ENCODE measurements at regions not wholly inside any gene's neighbourhood (a gene's known extent, or its start where the extent isn't known, plus 50 kb on each side); places are given as distances from the start of the nearest gene placed in this dataset.
"Not testable (repeated sequence)": the region's sequence is repeated elsewhere in the genome, so short reads cannot be mapped to it uniquely, and the experiment has no call there.

GRCh38 chr7:142604671-142605070 is 144.6 kb upstream of the PRSS1 start:
- DNase-seq (ENCODE audit: low spot score) = no peak

- peak; percentile 77 for DNase-seq (ENCODE audit: low spot score)
These were observed 145.3 kb upstream of the PRSS1 start for GRCh38 chr7:142603870-142604448.

- DNase-seq (ENCODE audit: low spot score) = peak; percentile 21
These were observed 146.5 kb upstream of the PRSS1 start for GRCh38 chr7:142602756-142603155.

- DNase-seq (ENCODE audit: low spot score) = no peak
These were observed 147.1 kb upstream of the PRSS1 start for GRCh38 chr7:142602183-142602582.

GRCh38 chr7:142598297-142598696 is 151.0 kb upstream of the PRSS1 start:
- DNase-seq (ENCODE audit: low spot score) = no peak

GRCh38 chr7:142597547-142597946 is 151.7 kb upstream of the PRSS1 start:
- no peak for DNase-seq (ENCODE audit: low spot score)

GRCh38 chr7:142595816-142596516 is 153.3 kb upstream of the PRSS1 start:
- DNase-seq (ENCODE audit: low spot score) = no peak

GRCh38 chr7:142594078-142594477 is 155.2 kb upstream of the PRSS1 start:
- no peak for DNase-seq (ENCODE audit: low spot score)

GRCh38 chr7:142593106-142593505 is 156.2 kb upstream of the PRSS1 start:
- DNase-seq (ENCODE audit: low spot score) = no peak

GRCh38 chr7:142592664-142593063 is 156.6 kb upstream of the PRSS1 start:
- no peak for DNase-seq (ENCODE audit: low spot score)

GRCh38 chr7:142592231-142592630 is 157.0 kb upstream of the PRSS1 start:
- no peak for DNase-seq (ENCODE audit: low spot score)

GRCh38 chr7:142590830-142591457 is 158.3 kb upstream of the PRSS1 start:
- no peak for DNase-seq (ENCODE audit: low spot score)

GRCh38 chr7:142590077-142590476 is 159.2 kb upstream of the PRSS1 start:
- no peak for DNase-seq (ENCODE audit: low spot score)

- peak; percentile 73 for DNase-seq (ENCODE audit: low spot score)
These were observed 161.6 kb upstream of the PRSS1 start for GRCh38 chr7:142587578-142588191.

GRCh38 chr7:142586611-142587010 is 162.7 kb upstream of the PRSS1 start:
- no peak for DNase-seq (ENCODE audit: low spot score)

- DNase-seq (ENCODE audit: low spot score) = peak; percentile 43
These were observed 163.8 kb upstream of the PRSS1 start for GRCh38 chr7:142585425-142585824.

GRCh38 chr7:142584765-142585164 is 164.5 kb upstream of the PRSS1 start:
- no peak for DNase-seq (ENCODE audit: low spot score)

GRCh38 chr7:142583446-142583845 is 165.8 kb upstream of the PRSS1 start:
- no peak for DNase-seq (ENCODE audit: low spot score)

- DNase-seq (ENCODE audit: low spot score) = no peak
These were observed 166.9 kb upstream of the PRSS1 start for GRCh38 chr7:142582351-142582750.

- DNase-seq (ENCODE audit: low spot score) = no peak
These were observed 167.9 kb upstream of the PRSS1 start for GRCh38 chr7:142581341-142581740.

GRCh38 chr7:142579946-142580345 is 169.3 kb upstream of the PRSS1 start:
- no peak for DNase-seq (ENCODE audit: low spot score)

GRCh38 chr7:142575351-142575750 is 173.9 kb upstream of the PRSS1 start:
- DNase-seq (ENCODE audit: low spot score) = not testable (repeated sequence)

GRCh38 chr7:142571581-142571980 is 177.7 kb upstream of the PRSS1 start:
- DNase-seq (ENCODE audit: low spot score) = no peak
